K562 (cell line): ENCODE measurements at regions not wholly inside any gene's neighbourhood (a gene's known extent, or its start where the extent isn't known, plus 50 kb on each side); places are given as distances from the start of the nearest gene placed in this dataset.

ENCODE experiments used
- BRD9 ChIP-seq: fragments of 450-650 bp; IDR thresholded peaks from 2 replicates; pipeline ENCODE4 v1.6.1; 2018; ENCODE audit warnings: low read depth; ENCODE audit not compliant: partially characterized antibody
- CAMTA2 ChIP-seq: fragments of 250-450 bp; sonication (Bioruptor Pico); conservative IDR thresholded peaks from 2 replicates; pipeline ENCODE4 v1.5.1; 2022
- CBFA2T2 ChIP-seq: fragments of 450-650 bp; conservative IDR thresholded peaks from 2 replicates; pipeline ENCODE4 v1.6.1; 2017; ENCODE audit warnings: mild to moderate bottlenecking
- CREB1 ChIP-seq, 2 experiments: sonication (generic) in 1 of 2; formaldehyde crosslinking in 1 of 2; IDR thresholded peaks; 2 replicates each; pipeline versions ENCODE4 v1.6.1 to v1.8.0; 2012 to 2022; ENCODE audit warnings: inconsistent platforms in 1 of 2, mild to moderate bottlenecking in 1 of 2, missing genetic modification reagents in 1 of 2, moderate library complexity in 1 of 2
- GATAD2B ChIP-seq: fragments of 450-650 bp; IDR thresholded peaks from 2 replicates; pipeline ENCODE4 v1.6.1; 2017; ENCODE audit warnings: mild to moderate bottlenecking, borderline replicate concordance
- GTF2E2 ChIP-seq: fragments of 200-800 bp; sonication (Bioruptor generic); IDR thresholded peaks from 2 replicates; pipeline ENCODE4 v1.6.1; 2016; ENCODE audit warnings: missing genetic modification characterization, missing compliant biosample characterization
- HDAC8 ChIP-seq: fragments of 450-650 bp; IDR thresholded peaks from 2 replicates; pipeline ENCODE4 v1.6.1; 2016; ENCODE audit warnings: mild to moderate bottlenecking, missing genetic modification characterization, moderate library complexity, missing compliant biosample characterization
- KAT2B ChIP-seq: IDR thresholded peaks from one replicate; pipeline ENCODE4 v1.6.1; 2012; ENCODE audit warnings: low read depth, mild to moderate bottlenecking, control low read depth, inconsistent platforms, low read length, moderate library complexity
- MECOM ChIP-seq: fragments of 250-450 bp; sonication (Bioruptor Pico); IDR thresholded peaks from 2 replicates; pipeline ENCODE4 v1.8.0; 2022; ENCODE audit warnings: inconsistent platforms
- MTA1 ChIP-seq: fragments of 450-650 bp; IDR thresholded peaks from 2 replicates; pipeline ENCODE4 v1.6.1; 2017; ENCODE audit warnings: borderline replicate concordance
- PHB2 ChIP-seq: fragments of 450-650 bp; IDR thresholded peaks from 2 replicates; pipeline ENCODE4 v1.6.1; 2017; ENCODE audit warnings: low read depth
- POLR2AphosphoS2 ChIP-seq: IDR thresholded peaks from 2 replicates; pipeline ENCODE4 v1.6.1; 2012; ENCODE audit warnings: low read length, improper control_type of control experiment
- TFAP4 ChIP-seq: sonication (generic); formaldehyde crosslinking; IDR thresholded peaks from 2 replicates; pipeline ENCODE4 v1.8.0; 2022; ENCODE audit warnings: missing genetic modification reagents, mild to moderate bottlenecking, moderate library complexity, borderline replicate concordance
- ZFX ChIP-seq: sonication (generic); formaldehyde crosslinking; IDR thresholded peaks from 2 replicates; pipeline ENCODE4 v1.8.0; 2022; ENCODE audit warnings: mild to moderate bottlenecking, missing genetic modification reagents, moderate library complexity
- ZNF263 ChIP-seq: sonication (generic); formaldehyde crosslinking; IDR thresholded peaks from 2 replicates; pipeline ENCODE4 v1.8.0; 2022; ENCODE audit warnings: mild to moderate bottlenecking, missing genetic modification reagents, borderline replicate concordance
- TF ChIP-seq, protein P1 (sequence below): sonication (generic); formaldehyde crosslinking; IDR thresholded peaks from 2 replicates; pipeline ENCODE4 v1.8.1; 2023; ENCODE audit warnings: mild to moderate bottlenecking, missing genetic modification reagents
- TF ChIP-seq, protein P2 (sequence below): conservative IDR thresholded peaks from 2 replicates; pipeline ENCODE4 v1.6.1; 2011; ENCODE audit warnings: low read depth, mild to moderate bottlenecking, low read length; ENCODE audit not compliant: control insufficient read depth
- TF ChIP-seq, protein P3 (sequence below), 2 experiments: fragments of 150-350 bp in 1 of 2; IDR thresholded peaks; 2 replicates each; pipeline ENCODE4 v1.6.1; 2012 to 2016; ENCODE audit warnings: low read depth in 2 of 2, low read length in 2 of 2, mild to moderate bottlenecking in 1 of 2, moderate library complexity in 1 of 2

DNA sequence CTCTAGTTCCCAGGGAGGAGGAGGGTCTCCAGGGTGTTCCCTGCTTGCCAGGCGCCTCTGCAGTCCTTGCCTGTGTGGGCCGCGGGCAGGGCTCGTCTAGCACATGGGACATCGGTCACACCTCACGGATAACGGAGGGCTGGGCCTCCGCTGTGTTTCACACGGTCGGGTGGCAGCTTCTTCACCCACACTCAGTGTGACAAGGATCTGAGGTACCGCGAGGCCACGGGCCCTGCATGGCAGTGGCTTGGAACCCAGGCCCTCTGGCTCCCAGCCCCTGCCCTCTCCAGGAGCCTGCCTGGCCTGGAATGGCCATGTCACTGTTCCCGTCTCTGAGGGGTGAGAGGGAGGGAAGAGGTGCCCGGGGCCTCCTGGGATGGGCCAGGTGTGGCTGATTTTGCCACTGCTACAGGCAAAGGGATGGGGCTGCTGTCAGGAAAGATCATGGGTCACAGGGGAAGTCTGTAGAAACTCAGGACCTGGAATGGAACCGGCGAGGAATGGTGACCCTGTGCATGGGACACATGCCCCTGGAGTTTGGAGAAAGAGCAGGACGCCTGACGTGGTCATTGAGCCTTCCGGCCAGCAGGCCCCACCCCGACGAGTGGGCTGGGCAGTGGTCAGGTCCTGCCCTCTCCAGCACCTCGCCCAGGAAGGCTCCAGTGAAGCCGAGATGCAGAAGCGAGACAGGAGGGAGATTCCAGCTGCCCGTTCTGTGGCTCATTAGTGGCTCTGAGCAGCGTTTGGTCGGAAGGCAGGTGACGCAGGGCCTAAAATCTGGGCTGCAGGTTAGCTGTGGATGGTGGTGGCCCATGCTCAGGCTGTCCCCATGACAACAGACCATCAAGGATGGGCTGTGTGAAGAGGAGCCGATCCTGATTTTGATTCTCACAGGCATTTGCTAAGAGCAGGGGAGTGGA lies 76.5 kb upstream of the GSE1 start (continued):
- TF ChIP-seq, protein P1, sequence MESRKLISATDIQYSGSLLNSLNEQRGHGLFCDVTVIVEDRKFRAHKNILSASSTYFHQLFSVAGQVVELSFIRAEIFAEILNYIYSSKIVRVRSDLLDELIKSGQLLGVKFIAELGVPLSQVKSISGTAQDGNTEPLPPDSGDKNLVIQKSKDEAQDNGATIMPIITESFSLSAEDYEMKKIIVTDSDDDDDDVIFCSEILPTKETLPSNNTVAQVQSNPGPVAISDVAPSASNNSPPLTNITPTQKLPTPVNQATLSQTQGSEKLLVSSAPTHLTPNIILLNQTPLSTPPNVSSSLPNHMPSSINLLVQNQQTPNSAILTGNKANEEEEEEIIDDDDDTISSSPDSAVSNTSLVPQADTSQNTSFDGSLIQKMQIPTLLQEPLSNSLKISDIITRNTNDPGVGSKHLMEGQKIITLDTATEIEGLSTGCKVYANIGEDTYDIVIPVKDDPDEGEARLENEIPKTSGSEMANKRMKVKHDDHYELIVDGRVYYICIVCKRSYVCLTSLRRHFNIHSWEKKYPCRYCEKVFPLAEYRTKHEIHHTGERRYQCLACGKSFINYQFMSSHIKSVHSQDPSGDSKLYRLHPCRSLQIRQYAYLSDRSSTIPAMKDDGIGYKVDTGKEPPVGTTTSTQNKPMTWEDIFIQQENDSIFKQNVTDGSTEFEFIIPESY, result no peak
- TF ChIP-seq PHB2 (no peak), CAMTA2 (CRISPR knock-in tag) (no peak; the same call in 1 of the 2 replicates), MECOM (CRISPR knock-in tag) (peak; percentile 62; the same call in 1 of the 2 replicates), CREB1 (IDR thresholded peaks at IDR 0.05) (no peak), CREB1 (CRISPR knock-in tag; IDR thresholded peaks at IDR 0.05) (0 out of 2 replicates have a peak, but pooled peaks have one; percentile 9), ZFX (CRISPR knock-in tag) (no peak), TFAP4 (CRISPR knock-in tag) (peak; percentile 42; the same call in 1 of the 2 replicates), POLR2AphosphoS2 (no peak), GTF2E2 (tag) (no peak), KAT2B (no peak), BRD9 (no peak), MTA1 (no peak), GATAD2B (no peak), HDAC8 (no peak), CBFA2T2 (no peak), ZNF263 (no peak)
- TF ChIP-seq, protein P2, sequence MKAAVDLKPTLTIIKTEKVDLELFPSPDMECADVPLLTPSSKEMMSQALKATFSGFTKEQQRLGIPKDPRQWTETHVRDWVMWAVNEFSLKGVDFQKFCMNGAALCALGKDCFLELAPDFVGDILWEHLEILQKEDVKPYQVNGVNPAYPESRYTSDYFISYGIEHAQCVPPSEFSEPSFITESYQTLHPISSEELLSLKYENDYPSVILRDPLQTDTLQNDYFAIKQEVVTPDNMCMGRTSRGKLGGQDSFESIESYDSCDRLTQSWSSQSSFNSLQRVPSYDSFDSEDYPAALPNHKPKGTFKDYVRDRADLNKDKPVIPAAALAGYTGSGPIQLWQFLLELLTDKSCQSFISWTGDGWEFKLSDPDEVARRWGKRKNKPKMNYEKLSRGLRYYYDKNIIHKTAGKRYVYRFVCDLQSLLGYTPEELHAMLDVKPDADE, result no peak
- TF ChIP-seq, protein P3, sequence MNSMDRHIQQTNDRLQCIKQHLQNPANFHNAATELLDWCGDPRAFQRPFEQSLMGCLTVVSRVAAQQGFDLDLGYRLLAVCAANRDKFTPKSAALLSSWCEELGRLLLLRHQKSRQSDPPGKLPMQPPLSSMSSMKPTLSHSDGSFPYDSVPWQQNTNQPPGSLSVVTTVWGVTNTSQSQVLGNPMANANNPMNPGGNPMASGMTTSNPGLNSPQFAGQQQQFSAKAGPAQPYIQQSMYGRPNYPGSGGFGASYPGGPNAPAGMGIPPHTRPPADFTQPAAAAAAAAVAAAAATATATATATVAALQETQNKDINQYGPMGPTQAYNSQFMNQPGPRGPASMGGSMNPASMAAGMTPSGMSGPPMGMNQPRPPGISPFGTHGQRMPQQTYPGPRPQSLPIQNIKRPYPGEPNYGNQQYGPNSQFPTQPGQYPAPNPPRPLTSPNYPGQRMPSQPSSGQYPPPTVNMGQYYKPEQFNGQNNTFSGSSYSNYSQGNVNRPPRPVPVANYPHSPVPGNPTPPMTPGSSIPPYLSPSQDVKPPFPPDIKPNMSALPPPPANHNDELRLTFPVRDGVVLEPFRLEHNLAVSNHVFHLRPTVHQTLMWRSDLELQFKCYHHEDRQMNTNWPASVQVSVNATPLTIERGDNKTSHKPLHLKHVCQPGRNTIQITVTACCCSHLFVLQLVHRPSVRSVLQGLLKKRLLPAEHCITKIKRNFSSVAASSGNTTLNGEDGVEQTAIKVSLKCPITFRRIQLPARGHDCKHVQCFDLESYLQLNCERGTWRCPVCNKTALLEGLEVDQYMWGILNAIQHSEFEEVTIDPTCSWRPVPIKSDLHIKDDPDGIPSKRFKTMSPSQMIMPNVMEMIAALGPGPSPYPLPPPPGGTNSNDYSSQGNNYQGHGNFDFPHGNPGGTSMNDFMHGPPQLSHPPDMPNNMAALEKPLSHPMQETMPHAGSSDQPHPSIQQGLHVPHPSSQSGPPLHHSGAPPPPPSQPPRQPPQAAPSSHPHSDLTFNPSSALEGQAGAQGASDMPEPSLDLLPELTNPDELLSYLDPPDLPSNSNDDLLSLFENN (IDR thresholded peaks at IDR 0.05; ENCODE audit: low read depth in 2 of 2, low read length in 2 of 2), result no peak
